ENCODE measurements at regions not wholly inside any gene's neighbourhood (a gene's known extent, or its start where the extent isn't known, plus 50 kb on each side); places are given as distances from the start of the nearest gene placed in this dataset.
"Not testable (repeated sequence)": the region's sequence is repeated elsewhere in the genome, so short reads cannot be mapped to it uniquely, and the experiment has no call there.

DNA sequence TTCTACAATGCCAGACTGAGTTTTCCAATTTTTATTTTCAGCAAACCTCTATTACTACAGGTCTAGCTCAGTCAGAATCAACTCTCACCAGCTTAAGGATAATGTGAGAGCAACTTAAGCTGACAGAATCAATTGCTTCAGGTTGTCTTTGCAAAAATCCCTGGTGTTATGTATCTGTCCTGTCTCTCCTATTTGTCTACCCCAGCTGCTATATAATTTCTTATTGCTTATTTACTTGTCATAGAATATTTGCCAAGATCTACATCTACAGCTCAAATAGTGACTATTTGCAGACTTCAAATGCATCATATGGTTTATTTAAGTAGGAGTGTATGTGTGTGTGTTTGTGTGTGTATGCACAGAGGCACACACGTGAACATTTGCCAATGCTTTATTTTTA, 54.1 kb downstream of the FOXG1 start:
- DNase-seq, result no peak

- DNase-seq, result no peak
These were observed 55.4 kb downstream of the FOXG1 start for GRCh38 chr14:28821993-28822392.

DNA sequence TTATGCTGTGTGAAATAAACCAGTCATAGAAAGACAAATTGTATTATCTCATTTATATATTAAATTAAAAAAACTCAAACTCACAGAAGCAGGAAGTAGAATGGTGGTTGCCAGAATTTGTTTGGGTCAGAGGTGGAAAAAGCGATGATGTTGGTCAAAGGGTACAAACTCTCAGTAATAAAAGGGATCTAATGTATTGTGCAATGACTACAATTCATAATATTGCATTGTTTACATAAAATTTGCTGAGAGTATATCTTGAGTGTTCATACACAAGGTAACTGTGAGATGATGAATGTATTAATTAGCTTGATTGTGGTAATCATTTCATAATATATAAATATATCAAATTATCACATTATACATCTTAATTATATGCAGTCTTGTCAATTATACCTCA, 56.7 kb downstream of the FOXG1 start:
- DNase-seq, result no peak

DNA sequence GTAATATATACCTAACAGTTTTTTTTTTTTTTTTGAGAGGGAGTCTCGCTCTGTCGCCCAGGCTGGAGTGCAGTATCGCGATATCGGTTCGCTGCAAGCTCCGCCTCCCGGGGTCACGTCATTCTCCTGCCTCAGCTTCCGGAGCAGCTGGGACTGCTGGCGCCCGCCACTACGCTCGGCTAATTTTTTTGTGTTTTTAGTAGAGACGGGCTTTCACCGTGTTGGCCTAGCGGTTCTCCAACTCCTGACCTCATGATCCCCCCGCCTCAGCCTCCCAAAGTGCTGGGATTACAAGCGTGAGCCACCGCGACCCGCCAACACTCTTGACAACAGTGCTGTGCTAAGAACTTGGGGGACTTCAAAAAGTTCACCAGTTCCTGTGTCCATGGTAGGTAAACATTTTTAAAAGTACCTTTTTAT, 63.5 kb downstream of the FOXG1 start:
- DNase-seq, result no peak

- peak in 2 of 51 donors; percentile 3 to 16 for DNase-seq
These were observed 64.5 kb downstream of the FOXG1 start for GRCh38 chr14:28831126-28831525.

DNA sequence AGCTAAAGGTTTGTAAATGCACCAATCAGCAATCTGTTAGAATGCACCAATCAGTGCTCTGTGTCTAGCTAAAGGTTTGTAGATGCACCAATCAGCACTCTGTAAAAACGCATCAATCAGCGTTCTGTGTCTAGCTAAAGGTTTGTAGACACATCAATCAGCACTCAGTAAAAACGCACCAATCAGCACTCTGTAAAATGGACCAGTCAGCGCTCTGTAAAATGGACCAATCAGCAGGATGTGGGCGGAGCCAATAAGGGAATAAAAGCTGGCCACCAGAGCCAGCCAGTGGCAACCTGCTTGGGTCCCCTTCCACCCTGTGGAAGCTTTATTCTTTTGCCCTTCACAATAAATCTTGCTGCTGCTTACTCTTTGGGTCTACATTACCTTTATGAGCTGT, 76.0 kb downstream of the FOXG1 start:
- not testable (repeated sequence) for DNase-seq

- DNase-seq, result no peak
These were observed 101.0 kb downstream of the FOXG1 start for GRCh38 chr14:28867571-28867970.

- DNase-seq, result no peak
These were observed 103.5 kb downstream of the FOXG1 start for GRCh38 chr14:28870033-28870564.

DNA sequence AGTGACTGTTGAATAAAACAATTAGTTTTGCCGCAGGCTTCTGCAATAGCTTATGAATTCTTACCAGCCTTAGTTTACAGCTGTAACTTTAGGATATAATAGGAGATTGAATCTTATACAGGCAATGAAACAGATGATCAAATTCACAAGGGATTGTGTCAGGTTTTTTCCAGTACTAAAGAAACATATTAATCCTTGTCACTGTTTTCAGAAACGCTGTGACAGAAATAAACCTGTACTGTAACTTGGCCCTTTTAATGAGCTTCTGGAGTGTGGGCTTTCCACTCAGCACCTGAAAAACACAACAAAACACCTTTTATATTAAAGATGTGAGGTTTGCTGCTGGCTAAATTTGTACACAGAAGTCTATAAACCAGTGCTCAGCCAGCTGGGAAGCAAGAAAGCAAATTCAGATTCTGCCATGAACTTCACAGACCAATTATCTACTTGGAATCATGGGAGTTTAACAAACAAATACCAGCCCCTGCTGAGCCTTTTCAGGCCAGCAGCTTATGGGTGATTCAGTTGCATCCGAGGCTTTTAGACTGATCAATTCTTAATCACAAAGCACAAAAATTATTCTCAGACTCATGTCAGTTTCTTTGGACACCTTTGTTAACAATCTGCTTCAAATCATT, 109.5 kb downstream of the FOXG1 start:
- no peak for DNase-seq

- no peak for DNase-seq
These were observed 110.0 kb downstream of the FOXG1 start for GRCh38 chr14:28876572-28876945.

DNA sequence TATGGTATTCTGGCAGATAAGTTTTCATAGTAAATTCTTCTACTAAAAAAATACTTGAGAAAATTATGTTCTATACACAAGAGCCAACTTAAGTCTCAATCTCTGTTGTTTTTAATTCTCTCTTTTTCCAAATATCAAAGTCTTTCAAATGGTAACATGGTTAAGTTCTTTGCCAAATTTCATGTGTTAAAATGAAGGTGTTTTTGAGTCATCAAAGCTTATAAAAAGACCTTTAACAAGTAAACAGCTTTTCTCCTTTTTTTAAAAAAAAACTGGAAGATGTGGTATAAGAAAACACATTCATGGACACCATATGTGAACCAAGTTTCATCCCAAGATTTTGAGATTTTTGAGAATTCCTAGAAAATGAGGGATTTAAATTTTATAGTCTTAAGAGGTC, 111.3 kb downstream of the FOXG1 start:
- no peak for DNase-seq

GRCh38 chr14:28879573-28879996, 113.0 kb downstream of the FOXG1 start:
- no peak for DNase-seq

DNA sequence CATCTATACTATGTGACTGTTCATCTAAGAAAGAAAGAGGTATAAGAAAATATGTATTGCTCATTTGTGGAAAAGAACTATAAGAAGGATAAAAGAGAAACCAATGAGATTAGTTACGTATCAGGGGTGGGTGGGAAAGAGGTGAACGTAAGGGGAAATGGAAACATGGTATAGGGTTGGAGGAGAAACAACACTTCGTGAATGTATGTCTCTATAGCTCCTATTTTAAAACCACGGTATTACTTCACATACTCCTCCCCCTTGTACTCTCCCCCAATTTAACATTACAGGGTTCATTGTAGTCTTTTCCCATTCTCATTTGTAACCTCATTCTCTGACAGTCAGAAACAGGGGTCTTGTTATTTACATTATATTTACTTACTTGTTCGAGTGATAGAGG, 120.4 kb downstream of the FOXG1 start:
- no peak for DNase-seq

DNA sequence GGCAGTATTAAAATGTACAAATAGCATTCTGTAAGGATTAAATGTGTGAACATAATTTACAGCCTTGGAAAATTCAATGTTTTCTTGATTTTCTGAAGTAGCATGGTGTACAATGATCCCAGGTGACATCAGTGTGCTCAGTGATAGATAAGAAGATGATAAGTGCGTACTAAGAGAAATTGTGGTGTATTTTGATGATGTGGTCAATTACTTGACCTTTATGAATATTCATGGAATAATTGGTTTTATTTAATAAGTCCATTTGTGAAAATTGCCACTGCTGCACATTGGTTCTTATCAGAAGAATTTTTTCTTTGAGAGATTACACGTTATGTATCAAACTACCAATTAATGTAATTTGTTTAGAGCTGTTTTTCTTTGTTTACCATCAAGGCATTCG, 128.8 kb downstream of the FOXG1 start:
- DNase-seq, result no peak

DNA sequence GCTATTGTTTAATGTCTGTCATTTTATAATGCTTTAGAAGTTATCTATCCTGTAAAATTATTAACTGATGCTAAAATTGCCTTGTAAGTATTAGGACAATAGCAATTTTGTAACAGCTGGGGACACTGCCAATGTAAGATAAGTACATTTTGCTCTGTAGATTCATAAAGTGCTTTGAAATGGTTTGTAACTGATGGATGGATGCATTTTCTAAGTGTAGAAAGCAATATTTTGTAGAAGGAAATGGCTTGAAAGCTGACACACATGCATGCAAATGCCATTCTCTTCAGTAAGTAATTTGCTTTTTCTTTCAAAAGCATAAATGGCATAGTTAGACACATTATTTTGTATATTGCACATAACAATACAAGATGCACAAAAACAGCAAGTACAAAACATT, 129.8 kb downstream of the FOXG1 start:
- DNase-seq, result no peak

- no peak for DNase-seq
These were observed 135.0 kb downstream of the FOXG1 start for GRCh38 chr14:28901631-28902030.

DNA sequence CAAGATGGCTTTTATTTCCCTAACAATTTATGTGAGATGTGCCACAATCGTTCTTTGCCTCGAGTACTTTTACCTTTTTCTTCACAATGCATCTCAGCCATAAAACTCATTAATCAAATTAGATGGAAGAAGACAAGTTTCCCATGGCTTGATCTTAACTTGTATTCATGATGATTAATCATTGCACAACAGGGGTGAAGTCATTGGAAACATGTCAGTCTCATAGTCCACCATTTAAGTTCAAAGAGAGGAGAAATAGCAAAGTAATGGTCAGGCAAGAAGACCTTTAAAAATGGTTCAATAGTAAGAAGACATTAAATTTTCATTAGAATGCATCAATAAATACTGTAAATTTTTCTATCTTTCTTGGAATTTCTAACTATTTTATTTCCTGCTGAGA, 136.3 kb downstream of the FOXG1 start:
- DNase-seq, result no peak

GRCh38 chr14:28911521-28911920, 144.9 kb downstream of the FOXG1 start:
- no peak for DNase-seq

GRCh38 chr14:28913056-28913455, 146.5 kb downstream of the FOXG1 start:
- no peak for DNase-seq

- DNase-seq, result no peak
These were observed 159.5 kb downstream of the FOXG1 start for GRCh38 chr14:28926122-28926521.

DNA sequence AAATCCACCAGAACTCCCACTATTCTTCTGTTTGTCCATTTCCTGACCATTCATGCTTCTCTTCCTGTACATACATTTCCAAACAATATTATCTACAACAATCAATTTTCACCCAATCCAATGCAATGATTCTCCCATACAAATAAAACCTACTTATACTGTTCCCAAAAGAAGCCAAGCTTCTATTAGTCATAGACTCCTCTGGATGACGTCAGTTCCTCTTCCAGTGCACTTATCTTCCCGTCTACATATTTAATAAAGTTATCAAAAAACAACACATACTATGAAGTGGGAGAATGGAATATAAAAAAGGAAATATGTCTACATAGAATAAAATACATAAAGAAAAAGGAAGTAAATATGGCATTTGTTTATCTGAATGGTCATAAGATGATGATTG, 165.4 kb downstream of the FOXG1 start:
- no peak for DNase-seq

DNA sequence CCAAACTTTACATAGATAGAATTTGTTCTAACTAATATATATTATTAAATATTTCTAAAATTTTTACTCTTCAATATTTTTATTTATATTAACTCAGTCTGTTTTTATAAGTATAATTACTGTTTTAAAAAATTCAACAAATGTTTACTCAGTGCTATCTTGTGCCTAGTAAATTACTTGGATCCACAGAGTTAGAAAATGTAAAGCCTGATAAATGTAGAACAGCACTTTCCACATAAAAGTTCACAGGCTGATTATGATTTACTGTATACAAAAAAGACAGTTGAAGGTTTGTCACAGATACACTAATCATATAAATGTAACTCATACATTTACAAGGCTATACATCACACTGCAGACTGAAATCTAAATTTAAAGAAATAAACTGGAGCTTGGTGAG, 170.0 kb downstream of the FOXG1 start:
- DNase-seq, result no peak

- DNase-seq, result no peak
These were observed 175.2 kb downstream of the FOXG1 start for GRCh38 chr14:28941758-28942157.

DNA sequence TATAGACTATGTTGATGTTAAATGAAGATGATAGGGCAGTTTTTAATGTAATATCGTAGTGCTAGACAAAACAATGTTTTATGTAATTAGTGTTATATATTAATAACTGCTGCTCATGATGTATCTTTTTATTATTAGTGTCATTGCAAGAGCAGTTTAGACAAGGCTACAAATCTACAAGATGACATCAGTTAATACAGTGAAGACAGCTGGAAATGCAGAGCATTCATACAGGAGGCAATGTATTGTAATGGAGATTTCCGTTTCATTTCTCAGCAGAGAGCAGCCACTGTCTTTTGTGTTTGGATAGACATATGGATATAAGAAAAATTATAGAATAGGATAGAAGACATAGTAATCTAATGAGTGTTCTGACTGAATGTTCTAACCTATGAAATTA, 178.0 kb downstream of the FOXG1 start:
- DNase-seq, result no peak
